Spleen (tissue), 7 donors: ENCODE measurements at regions not wholly inside any gene's neighbourhood (a gene's known extent, or its start where the extent isn't known, plus 50 kb on each side); places are given as distances from the start of the nearest gene placed in this dataset.

Experiments used
- POLR2A ChIP-seq, 3 donors: fragments of 450-650 bp; IDR thresholded peaks; one replicate each; pipeline ENCODE4 v1.5.1; 2017; ENCODE audit warnings: antibody characterized with exemption in 3 of 3, mild to moderate bottlenecking in 1 of 3
- POLR2AphosphoS5 ChIP-seq, 3 donors: sonication (generic); formaldehyde crosslinking; IDR thresholded peaks; one replicate each; pipeline ENCODE4 v1.5.1; 2017; ENCODE audit warnings: antibody characterized with exemption in 3 of 3
- TF ChIP-seq, protein P1 (sequence below), 11 experiments: fragments of 200-600 bp in 7 of 11; fragments of 450-650 bp in 4 of 11; sonication (generic) in 4 of 11; IDR thresholded peaks in 8 of 11; conservative IDR thresholded peaks in 3 of 11; 1 replicate in 7 of 11; 2 replicates in 4 of 11; pipeline versions ENCODE4 v1.4.0 to v1.8.0; 2016 to 2021; ENCODE audit warnings: antibody characterized with exemption in 11 of 11, inconsistent platforms in 4 of 11, mild to moderate bottlenecking in 1 of 11
- donor health status: DM: no; HTN: no; CAD: no; lungs with moderate emphysema.
- donor health status: DM: no; HTN: no; CAD: no.
- donor health status: DM: no; HTN: no; CAD: no.

DNA sequence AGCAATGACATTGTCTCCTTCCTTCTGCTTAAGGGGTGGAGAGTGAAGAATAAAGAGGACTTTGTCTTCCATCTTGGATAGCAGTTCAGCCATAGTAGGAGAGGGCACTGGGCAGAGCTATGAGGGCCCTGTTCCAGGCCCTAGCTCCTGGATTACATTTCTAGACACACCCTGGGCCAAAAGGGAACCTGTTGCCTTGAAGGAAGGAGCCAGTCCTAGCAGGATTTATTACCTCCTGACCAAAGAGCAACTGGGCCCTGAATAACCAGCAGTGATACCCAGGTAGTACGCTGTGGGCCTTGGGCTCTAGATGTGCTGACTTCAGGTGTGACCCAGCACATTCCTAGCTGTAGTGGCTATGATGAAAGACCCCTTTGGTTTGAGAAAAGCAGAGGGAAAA, 95.8 kb downstream of the RMI1 start:
- TF ChIP-seq, protein P1, sequence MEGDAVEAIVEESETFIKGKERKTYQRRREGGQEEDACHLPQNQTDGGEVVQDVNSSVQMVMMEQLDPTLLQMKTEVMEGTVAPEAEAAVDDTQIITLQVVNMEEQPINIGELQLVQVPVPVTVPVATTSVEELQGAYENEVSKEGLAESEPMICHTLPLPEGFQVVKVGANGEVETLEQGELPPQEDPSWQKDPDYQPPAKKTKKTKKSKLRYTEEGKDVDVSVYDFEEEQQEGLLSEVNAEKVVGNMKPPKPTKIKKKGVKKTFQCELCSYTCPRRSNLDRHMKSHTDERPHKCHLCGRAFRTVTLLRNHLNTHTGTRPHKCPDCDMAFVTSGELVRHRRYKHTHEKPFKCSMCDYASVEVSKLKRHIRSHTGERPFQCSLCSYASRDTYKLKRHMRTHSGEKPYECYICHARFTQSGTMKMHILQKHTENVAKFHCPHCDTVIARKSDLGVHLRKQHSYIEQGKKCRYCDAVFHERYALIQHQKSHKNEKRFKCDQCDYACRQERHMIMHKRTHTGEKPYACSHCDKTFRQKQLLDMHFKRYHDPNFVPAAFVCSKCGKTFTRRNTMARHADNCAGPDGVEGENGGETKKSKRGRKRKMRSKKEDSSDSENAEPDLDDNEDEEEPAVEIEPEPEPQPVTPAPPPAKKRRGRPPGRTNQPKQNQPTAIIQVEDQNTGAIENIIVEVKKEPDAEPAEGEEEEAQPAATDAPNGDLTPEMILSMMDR (IDR thresholded peaks at IDR 0.05 in 8 of 11, conservative IDR thresholded peaks at IDR 0.05 in 3 of 11) = no peak
- TF ChIP-seq POLR2A (IDR thresholded peaks at IDR 0.05) (no peak), POLR2AphosphoS5 (IDR thresholded peaks at IDR 0.05) (no peak)
